Glomerular endothelial cell (primary cell): ENCODE measurements at regions not wholly inside any gene's neighbourhood (a gene's known extent, or its start where the extent isn't known, plus 50 kb on each side); places are given as distances from the start of the nearest gene placed in this dataset.
"Not testable (repeated sequence)": the region's sequence is repeated elsewhere in the genome, so short reads cannot be mapped to it uniquely, and the experiment has no call there.

Experiments used
- DNase-seq: peaks from one replicate; pipeline ENCODE4 v3.0.0-alpha.2; 2011; ENCODE audit warnings: low read depth, low spot score; ENCODE audit errors: extremely low read depth

DNA sequence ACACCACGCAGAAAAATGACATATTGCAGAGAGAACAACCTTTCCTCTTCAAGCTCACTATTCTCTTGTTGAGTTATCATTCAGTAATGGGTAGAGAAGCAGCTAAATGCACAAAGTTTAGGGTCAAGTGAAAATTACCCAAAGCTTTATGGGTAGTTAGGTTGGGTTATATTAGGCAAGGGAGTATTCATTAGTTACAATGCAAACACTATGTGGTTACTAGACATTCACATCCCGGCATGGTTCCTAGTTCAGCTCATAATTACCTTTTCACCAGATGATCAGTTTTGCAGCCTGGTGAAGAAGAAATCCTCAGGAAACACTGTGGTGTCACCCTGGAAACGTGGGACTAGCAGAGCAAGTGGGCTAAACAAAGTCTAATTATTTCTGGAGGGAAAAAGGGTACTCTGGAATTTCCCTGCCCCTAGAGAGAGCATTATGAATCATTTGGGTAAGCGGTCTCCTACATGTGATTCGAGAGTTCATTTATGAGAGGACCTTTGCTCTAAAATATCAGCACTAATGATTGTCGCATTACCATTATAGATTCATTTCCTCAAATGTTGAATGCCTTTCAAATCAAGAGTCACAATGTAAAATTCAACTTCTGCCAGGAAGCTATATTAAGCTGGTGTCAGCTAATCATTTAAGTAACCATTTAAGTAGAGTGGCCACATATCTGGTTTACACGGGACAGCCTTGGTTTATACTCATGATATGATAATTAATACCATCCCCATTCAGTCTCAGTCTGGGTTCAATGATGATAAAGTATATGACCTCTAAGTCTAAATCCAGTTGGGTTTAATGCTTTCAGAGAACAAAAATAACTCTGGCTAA lies 1208.0 kb downstream of the DIAPH3 start:
- no peak for DNase-seq

DNA sequence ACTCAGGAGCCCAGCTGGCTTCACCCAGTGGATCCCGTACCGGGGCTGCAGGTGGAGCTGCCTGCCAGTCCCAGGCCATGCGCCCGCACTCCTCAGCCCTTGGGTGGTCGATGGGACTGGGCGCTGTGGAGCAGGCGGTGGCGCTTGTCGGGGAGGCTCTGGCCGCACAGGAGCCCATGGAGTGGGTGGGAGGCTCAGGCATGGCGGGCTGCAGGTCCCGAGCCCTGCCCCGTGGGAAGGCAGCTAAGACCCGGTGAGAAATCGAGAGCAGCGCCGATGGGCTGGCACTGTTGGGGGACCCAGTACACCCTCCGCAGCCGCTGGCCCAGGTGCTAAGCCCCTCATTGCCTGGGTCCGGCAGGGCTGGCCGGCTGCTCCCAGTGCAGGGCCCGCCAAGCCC lies 1205.6 kb downstream of the DIAPH3 start:
- DNase-seq: not testable (repeated sequence)

- peak; percentile 4 for DNase-seq
Observed at GRCh38 chr13:58960888-58961287, 1202.8 kb downstream of the DIAPH3 start.

- no peak for DNase-seq
Observed at GRCh38 chr13:58963321-58963720, 1200.4 kb downstream of the DIAPH3 start.

GRCh38 chr13:58964048-58964447 lies 1199.7 kb downstream of the DIAPH3 start:
- no peak for DNase-seq

- no peak for DNase-seq
Observed at GRCh38 chr13:58977085-58977484, 1186.6 kb downstream of the DIAPH3 start.

- no peak for DNase-seq
Observed at GRCh38 chr13:58978331-58978730, 1185.4 kb downstream of the DIAPH3 start.

- no peak for DNase-seq
Observed at GRCh38 chr13:58979851-58980250, 1183.9 kb downstream of the DIAPH3 start.

DNA sequence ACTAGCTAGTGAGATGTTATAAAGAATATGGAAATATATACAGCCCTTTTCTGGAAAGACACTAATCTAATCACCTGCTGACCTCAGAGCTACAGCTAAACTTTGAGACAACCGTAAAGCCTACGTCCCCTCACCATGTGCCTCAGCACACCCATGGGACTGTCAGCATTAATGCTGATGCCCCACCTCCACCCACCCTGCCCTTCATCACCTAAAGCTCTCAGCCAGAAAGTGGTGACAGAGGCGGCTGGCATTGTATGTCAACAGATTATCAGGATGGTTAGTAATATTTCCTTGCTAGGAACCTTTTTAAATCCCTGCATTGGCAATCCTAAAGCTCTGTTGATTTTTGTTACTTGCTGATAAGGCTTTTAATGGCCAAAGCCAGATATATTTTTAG lies 1177.9 kb downstream of the DIAPH3 start:
- no peak for DNase-seq

- DNase-seq: no peak
Observed at GRCh38 chr13:58989556-58989955, 1174.2 kb downstream of the DIAPH3 start.

GRCh38 chr13:58991826-58992477 lies 1171.8 kb downstream of the DIAPH3 start:
- no peak for DNase-seq

GRCh38 chr13:58992478-58993042 lies 1171.2 kb downstream of the DIAPH3 start:
- no peak for DNase-seq

- no peak for DNase-seq
Observed at GRCh38 chr13:58994077-58994476, 1169.7 kb downstream of the DIAPH3 start.

DNA sequence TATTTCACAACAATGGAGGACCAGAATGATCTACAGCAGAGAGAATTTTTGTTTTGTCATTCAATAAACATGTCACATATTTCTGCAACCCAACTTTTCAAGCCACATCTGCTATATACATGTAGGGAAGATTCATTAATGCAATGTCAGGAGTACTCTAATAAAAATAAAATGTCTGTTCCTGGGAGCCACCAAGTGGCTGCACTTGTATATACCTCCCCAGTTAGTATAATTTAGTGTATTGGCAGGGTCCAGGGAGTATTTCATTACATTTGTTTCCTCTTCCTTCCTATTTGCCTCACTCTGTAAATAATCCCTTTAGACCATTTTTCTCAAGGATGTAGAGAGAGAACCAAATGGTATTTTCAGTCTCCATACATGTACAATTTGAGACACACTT lies 1169.0 kb downstream of the DIAPH3 start:
- DNase-seq: no peak

DNA sequence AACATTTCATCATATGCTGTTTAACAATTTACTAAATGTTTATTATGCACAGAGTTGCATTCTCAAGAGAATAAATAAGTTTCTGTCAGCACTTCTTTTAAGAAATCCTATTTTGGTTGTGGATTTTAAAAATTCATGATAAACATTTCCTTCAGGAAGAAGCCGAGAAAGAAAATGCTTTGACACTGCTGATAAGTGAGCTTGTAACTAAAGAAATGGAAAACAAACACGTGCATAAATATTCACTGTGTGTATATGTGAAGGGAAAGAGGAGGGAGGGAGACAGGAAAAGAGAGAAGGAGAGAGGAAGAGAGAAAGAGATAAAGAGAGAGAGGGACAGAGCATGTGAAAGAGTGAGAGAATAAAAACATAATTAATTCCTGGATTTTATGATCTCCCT lies 1165.0 kb downstream of the DIAPH3 start:
- no peak for DNase-seq

DNA sequence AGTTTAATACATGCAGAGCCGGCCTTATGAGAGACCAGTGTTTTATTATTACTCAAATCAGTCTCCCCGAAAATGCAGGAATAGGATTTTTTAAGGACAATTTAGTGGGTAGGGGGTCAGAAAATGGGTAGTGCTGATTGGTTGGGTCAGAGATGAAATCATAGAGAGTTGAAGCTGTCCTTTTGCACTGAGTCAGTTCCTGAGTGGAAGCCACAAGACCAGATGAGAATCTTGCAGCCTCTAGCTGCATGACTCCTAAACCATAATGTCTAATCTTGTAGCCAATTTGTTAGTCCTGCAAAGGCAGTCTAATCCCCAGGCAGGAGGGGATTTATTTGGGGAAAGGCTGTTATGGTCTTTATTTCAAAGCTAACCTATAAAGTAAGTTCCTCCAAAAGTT lies 1163.9 kb downstream of the DIAPH3 start:
- DNase-seq: no peak

DNA sequence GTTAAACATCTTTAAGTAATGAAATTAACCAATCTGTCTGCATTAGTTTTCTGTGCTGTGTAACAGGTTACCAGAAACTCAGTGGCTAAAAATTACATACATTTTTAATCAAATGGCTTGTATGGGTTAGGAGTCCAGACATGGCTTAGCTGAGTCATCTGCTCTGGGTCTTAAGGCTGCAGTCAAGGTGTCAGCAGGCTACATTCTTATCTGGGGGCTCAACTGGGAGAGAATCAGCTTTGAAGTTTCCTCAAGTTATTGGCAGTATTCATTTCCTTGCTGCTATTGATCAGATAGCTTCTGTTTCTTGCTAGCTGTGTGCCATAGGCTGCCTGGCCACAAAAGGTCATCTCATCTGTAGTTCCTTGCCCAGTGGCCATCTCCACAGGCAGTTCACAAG lies 1163.0 kb downstream of the DIAPH3 start:
- no peak for DNase-seq

GRCh38 chr13:59012731-59013130 lies 1151.0 kb downstream of the DIAPH3 start:
- DNase-seq: no peak

DNA sequence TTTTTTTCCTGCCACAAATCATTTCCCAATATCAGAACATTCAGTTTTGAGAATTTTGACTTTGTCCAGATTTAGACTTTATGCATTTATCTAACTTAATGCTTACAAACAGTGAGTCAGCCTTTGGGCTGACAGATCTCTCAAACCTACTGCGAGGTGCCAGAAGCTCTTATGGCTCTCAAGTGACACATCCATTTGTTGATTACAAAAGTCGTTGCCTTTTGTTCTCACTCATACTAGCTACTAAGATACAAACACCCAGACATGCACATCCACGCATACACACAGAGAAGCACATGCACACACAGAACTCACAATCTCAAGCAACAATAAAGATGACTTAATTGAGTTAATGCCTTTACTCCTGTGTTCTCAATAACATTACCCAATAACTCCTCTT lies 1147.5 kb downstream of the DIAPH3 start:
- DNase-seq: no peak

DNA sequence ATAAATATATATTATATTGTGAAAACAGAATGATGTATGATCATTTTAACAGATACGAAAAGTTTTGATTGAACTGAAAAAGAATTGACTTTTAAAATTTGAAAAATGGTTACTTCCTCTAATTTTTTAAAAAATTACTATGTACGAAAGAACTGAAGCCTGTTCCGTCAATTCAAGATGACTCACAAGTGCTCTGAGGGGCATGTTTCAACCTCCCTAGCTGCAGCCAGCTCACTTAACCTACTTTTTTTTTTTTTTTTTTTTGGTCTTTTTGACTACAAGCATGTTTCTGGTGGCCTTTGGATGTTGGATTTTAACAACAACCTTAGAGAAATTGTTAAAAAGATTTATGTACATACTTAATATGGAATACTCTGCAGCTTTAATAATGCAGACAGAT lies 1139.3 kb downstream of the DIAPH3 start:
- no peak for DNase-seq

DNA sequence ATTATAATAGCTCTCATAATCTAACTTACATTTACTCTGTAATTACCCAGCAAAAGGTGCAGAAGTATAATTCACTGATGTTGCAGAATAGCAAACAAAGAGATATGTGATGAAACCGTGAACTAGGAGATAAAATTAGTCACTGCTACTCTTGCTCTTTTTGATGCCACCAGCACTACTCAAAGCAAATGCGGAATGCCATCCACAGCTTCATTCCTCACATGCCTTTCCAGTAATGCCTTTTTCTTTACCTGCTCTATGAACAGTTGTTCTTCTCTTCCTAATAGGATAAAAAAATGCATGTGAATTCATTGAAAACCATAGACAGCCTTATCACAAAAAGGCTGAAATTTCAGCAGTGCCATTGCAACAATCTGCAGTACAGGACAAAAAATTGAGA lies 1129.5 kb downstream of the DIAPH3 start:
- no peak for DNase-seq

- no peak for DNase-seq
Observed at GRCh38 chr13:59038824-59039223, 1124.9 kb downstream of the DIAPH3 start.
